GM23248 (cell line): ENCODE measurements at regions not wholly inside any gene's neighbourhood (a gene's known extent, or its start where the extent isn't known, plus 50 kb on each side); places are given as distances from the start of the nearest gene placed in this dataset.

Experiments used
- DNase-seq: peaks from one replicate; pipeline ENCODE4 v3.0.0-alpha.2; 2015
- H2AFZ ChIP-seq: fragments of 200-600 bp; sonication (generic); 2 replicates; pipeline ENCODE4 v1.6.1; 2016; ENCODE audit warnings: antibody characterized with exemption
- H3F3A ChIP-seq: fragments of 200-600 bp; sonication (generic); 2 replicates; pipeline ENCODE4 v1.6.1; 2016; ENCODE audit warnings: mild to moderate bottlenecking, antibody characterized with exemption, mixed run types; ENCODE audit not compliant: insufficient read depth
- H3K27ac ChIP-seq: fragments of 200-600 bp; sonication (generic); 2 replicates; pipeline ENCODE4 v1.5.1; 2016; ENCODE audit warnings: mild to moderate bottlenecking
- H3K27me3 ChIP-seq: fragments of 200-600 bp; sonication (generic); replicated peaks from 2 replicates; pipeline ENCODE4 v1.6.1; 2016; ENCODE audit warnings: mild to moderate bottlenecking; ENCODE audit not compliant: insufficient read depth
- H3K36me3 ChIP-seq: fragments of 200-600 bp; sonication (generic); 2 replicates; pipeline ENCODE4 v1.6.1; 2016; ENCODE audit warnings: low read depth, mild to moderate bottlenecking
- H3K4me1 ChIP-seq: fragments of 200-600 bp; sonication (generic); 2 replicates; pipeline ENCODE4 v1.6.1; 2016; ENCODE audit warnings: mild to moderate bottlenecking; ENCODE audit not compliant: insufficient read depth
- H3K4me2 ChIP-seq: fragments of 200-600 bp; sonication (generic); one replicate; pipeline ENCODE4 v1.6.1; 2016; ENCODE audit warnings: mild to moderate bottlenecking; ENCODE audit not compliant: unreplicated experiment
- H3K4me3 ChIP-seq: fragments of 200-600 bp; sonication (generic); 2 replicates; pipeline ENCODE4 v1.5.1; 2016; ENCODE audit warnings: mild to moderate bottlenecking
- H3K79me2 ChIP-seq: fragments of 200-600 bp; sonication (generic); 2 replicates; pipeline ENCODE4 v1.6.1; 2016; ENCODE audit warnings: mild to moderate bottlenecking; ENCODE audit not compliant: insufficient read depth
- H3K9ac ChIP-seq: fragments of 200-600 bp; sonication (generic); 2 replicates; pipeline ENCODE4 v1.6.1; 2016; ENCODE audit warnings: mild to moderate bottlenecking
- H3K9me2 ChIP-seq: fragments of 200-600 bp; sonication (generic); 2 replicates; pipeline ENCODE4 v1.6.1; 2016; ENCODE audit warnings: mixed run types, mild to moderate bottlenecking, moderate library complexity; ENCODE audit not compliant: insufficient read depth
- H3K9me3 ChIP-seq: fragments of 200-600 bp; sonication (generic); one replicate; pipeline ENCODE4 v1.6.1; 2017; ENCODE audit warnings: low read depth
- H4K20me1 ChIP-seq: fragments of 200-600 bp; sonication (generic); 2 replicates; pipeline ENCODE4 v1.6.0; 2016; ENCODE audit not compliant: insufficient read depth
- EZH2 ChIP-seq: fragments of 200-600 bp; sonication (generic); IDR thresholded peaks from 2 replicates; pipeline ENCODE4 v1.6.1; 2018; ENCODE audit warnings: antibody characterized with exemption, mild to moderate bottlenecking; ENCODE audit not compliant: insufficient read depth, poor library complexity, severe bottlenecking
- EZH2phosphoT487 ChIP-seq: fragments of 200-600 bp; sonication (generic); IDR thresholded peaks from 2 replicates; pipeline ENCODE4 v1.6.1; 2018; ENCODE audit warnings: antibody characterized with exemption, moderate library complexity, mild to moderate bottlenecking, low read depth; ENCODE audit not compliant: insufficient read depth
- WGBS, 2 experiments: methylation state at CpG; one replicate each; pipeline ENCODE4 v1.1.6; 2015 to 2017; ENCODE audit warnings: low lambda C conversion rate in 2 of 2, low coverage in 1 of 2; ENCODE audit errors: missing lambda C conversion rate in 2 of 2; 5-methylcytosine and 5-hydroxymethylcytosine counted together
- in situ Hi-C: fragments of 300-500 bp; cut with MboI; formaldehyde crosslinking; loops from 2 replicates; pipeline ENCODE4 v1.15.0; 2020

DNA sequence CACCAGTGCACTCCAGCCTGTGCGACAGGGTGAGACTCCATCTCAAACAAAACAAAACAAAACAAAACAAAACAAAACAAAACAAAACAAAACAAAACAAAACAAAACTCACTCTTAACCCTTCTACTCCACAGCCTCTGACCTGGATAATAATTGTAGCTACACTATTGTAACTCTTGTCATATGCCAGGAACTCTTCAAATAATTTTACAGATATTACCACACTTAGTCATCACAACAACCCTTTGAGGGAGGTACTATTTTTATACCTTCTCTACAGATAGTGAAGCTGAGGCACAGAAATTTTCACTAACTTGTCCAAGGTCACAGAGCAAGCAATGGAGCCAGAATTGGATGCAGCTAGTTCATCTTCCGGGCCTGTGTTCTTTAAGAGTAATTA, 547.8 kb downstream of the ADGRL2 start:
- WGBS, 2 experiments, result 50 to 63% methylated on average over 2 of the region's 2 CpGs
- in situ Hi-C loops, result no loop called here
- no peaks in the 10 kb centered on the region for H3K36me3 ChIP-seq

DNA sequence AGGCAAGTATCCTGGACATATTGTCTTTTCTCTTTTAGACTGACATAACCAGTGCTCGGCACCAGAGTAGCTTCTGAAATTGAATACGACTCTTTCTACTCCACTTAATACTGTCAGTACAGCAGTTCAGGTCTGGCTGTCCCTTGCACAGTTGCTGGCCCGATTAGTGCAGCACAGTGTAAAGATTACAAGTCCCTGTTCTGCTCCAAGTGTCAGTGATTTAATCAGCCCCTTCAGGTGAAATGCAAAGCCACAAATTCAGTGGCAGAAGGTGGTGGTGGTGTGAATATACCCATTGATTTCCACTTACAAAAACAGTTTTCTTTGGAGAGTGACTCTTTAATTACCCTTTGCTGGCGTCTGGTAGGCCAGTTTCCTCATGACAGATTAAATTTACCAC, 545.4 kb downstream of the ADGRL2 start:
- no peak overlapping the region for H3K9ac ChIP-seq
- TF ChIP-seq EZH2phosphoT487 (no peak), EZH2 (no peak)

More for the DNA sequence above, 547.8 kb downstream of the ADGRL2 start:
- Histone ChIP-seq H3K4me3 (no peak overlapping the region), H3K4me2 (no peak overlapping the region), H3F3A (no peaks in the 10 kb centered on the region), H3K27me3 (no peaks in the 10 kb centered on the region), H3K9me3 (no peaks in the 10 kb centered on the region), H3K9me2 (no peaks in the 10 kb centered on the region), H3K27ac (no peak overlapping the region), H2AFZ (no peak overlapping the region), H4K20me1 (no peaks in the 10 kb centered on the region), H3K79me2 (no peaks in the 10 kb centered on the region), H3K9ac (no peak overlapping the region), H3K4me1 (no peaks in the 10 kb centered on the region)
- no peak for TF ChIP-seq EZH2
- no peak for TF ChIP-seq EZH2phosphoT487
- no peak for DNase-seq

DNA sequence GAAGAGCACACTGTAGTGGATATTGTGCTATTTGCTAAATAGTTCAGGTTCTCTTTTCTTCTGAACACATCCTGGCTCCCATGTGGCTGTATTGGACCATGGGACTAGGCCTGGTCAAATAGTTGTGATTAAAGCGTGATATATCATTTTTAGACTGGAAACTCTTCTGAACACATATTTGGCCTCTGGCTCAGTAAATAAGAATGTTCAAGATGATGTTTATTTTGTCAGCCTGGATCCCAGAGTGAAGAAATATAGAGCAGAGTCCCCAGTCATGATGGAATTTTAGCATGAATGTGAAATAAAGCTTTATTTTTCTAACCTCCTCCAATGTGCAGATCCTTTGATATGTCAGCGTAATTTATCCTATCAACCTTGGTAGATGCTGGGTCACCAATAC, 542.6 kb downstream of the ADGRL2 start:
- Histone ChIP-seq H3K27me3 (no peaks in the 10 kb centered on the region), H3F3A (no peaks in the 10 kb centered on the region), H3K36me3 (no peaks in the 10 kb centered on the region), H3K79me2 (no peaks in the 10 kb centered on the region), H3K4me3 (no peak overlapping the region), H3K4me2 (no peak overlapping the region), H3K9me2 (no peaks in the 10 kb centered on the region), H3K4me1 (no peaks in the 10 kb centered on the region), H3K9me3 (no peaks in the 10 kb centered on the region), H4K20me1 (no peaks in the 10 kb centered on the region), H2AFZ (no peak overlapping the region), H3K9ac (no peak overlapping the region), H3K27ac (no peak overlapping the region)
- in situ Hi-C loops, result no loop called here
- no peak for DNase-seq
- no peak for TF ChIP-seq EZH2phosphoT487
- no peak for TF ChIP-seq EZH2
- 48 to 63% methylated on average over 2 of the region's 2 CpGs for WGBS, 2 experiments

More for the DNA sequence above, 545.4 kb downstream of the ADGRL2 start:
- Histone ChIP-seq H3F3A (no peaks in the 10 kb centered on the region), H3K9me3 (no peaks in the 10 kb centered on the region), H3K79me2 (no peaks in the 10 kb centered on the region), H2AFZ (no peak overlapping the region), H3K4me3 (no peak overlapping the region), H3K27me3 (no peaks in the 10 kb centered on the region), H3K4me2 (no peak overlapping the region), H3K9me2 (no peaks in the 10 kb centered on the region), H4K20me1 (no peaks in the 10 kb centered on the region), H3K36me3 (no peaks in the 10 kb centered on the region), H3K27ac (no peak overlapping the region), H3K4me1 (no peaks in the 10 kb centered on the region)
- in situ Hi-C loops, result no loop called here
- 43 to 48% methylated on average over 4 of the region's 4 CpGs for WGBS, 2 experiments
- no peak for DNase-seq

DNA sequence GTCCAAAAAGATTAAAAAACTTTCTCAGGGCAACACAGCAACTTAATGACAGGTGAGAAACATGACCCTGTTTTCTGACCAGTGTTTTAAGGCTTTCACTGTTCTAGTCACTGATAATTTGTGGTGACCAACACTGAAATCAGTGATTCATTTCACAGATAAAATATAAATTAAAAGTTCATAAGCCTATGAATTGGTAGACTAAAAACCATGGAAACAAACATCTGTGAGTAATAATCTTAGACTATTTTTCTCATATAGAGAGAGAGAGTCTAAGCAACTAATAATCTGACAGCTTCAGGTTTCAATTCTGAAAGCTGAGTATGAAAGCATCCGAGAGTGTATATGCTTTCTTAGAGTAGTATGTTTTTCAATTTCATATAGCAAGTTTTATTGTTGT, 536.9 kb downstream of the ADGRL2 start:
- 35 to 54% methylated on average over 1 of the region's 1 CpG for WGBS, 2 experiments
- Histone ChIP-seq H3K4me3 (no peak overlapping the region), H3K9me3 (no peaks in the 10 kb centered on the region), H3K27me3 (no peaks in the 10 kb centered on the region), H3K4me1 (no peaks in the 10 kb centered on the region), H3K79me2 (no peaks in the 10 kb centered on the region), H3K4me2 (no peak overlapping the region), H3K9me2 (no peaks in the 10 kb centered on the region), H3F3A (no peaks in the 10 kb centered on the region), H3K9ac (no peak overlapping the region), H2AFZ (no peak overlapping the region), H3K27ac (no peak overlapping the region), H3K36me3 (no peaks in the 10 kb centered on the region), H4K20me1 (no peaks in the 10 kb centered on the region)
- in situ Hi-C loops, result no loop called here
- no peak for DNase-seq
- no peak for TF ChIP-seq EZH2
- TF ChIP-seq EZH2phosphoT487, result no peak

- Histone ChIP-seq H4K20me1 (no peaks in the 10 kb centered on the region), H3K4me2 (no peak overlapping the region), H3F3A (no peaks in the 10 kb centered on the region), H3K9ac (no peak overlapping the region), H3K4me3 (no peak overlapping the region), H3K9me2 (no peaks in the 10 kb centered on the region), H3K4me1 (no peaks in the 10 kb centered on the region), H3K9me3 (no peaks in the 10 kb centered on the region), H3K36me3 (no peaks in the 10 kb centered on the region), H3K27ac (no peak overlapping the region), H3K79me2 (no peaks in the 10 kb centered on the region), H3K27me3 (no peaks in the 10 kb centered on the region), H2AFZ (no peak overlapping the region)
- 38 to 40% methylated on average over 3 of the region's 3 CpGs for WGBS, 2 experiments
- TF ChIP-seq EZH2 (no peak), EZH2phosphoT487 (no peak)
- in situ Hi-C loops, result no loop called here
- DNase-seq, result no peak
Observed at GRCh38 chr1:82330330-82330729, 529.6 kb downstream of the ADGRL2 start.
